AG20443 (cell line): ENCODE measurements at regions not wholly inside any gene's neighbourhood (a gene's known extent, or its start where the extent isn't known, plus 50 kb on each side); places are given as distances from the start of the nearest gene placed in this dataset.
"Not testable (repeated sequence)": the region's sequence is repeated elsewhere in the genome, so short reads cannot be mapped to it uniquely, and the experiment has no call there.

Experiments used
- DNase-seq: peaks from one replicate; pipeline ENCODE4 v3.0.0; 2012; ENCODE audit warnings: low spot score, mixed read lengths

- not testable (repeated sequence) for DNase-seq
Measured at GRCh38 chr5:39753747-39754146, 329.0 kb upstream of the DAB2 start.

GRCh38 chr5:39750661-39751060 is 325.9 kb upstream of the DAB2 start:
- no peak for DNase-seq

GRCh38 chr5:39742916-39743315 is 318.1 kb upstream of the DAB2 start:
- DNase-seq, result no peak

GRCh38 chr5:39740404-39740803 is 315.6 kb upstream of the DAB2 start:
- no peak for DNase-seq

- no peak for DNase-seq
Measured at GRCh38 chr5:39732166-39732565, 307.4 kb upstream of the DAB2 start.

- DNase-seq, result no peak
Measured at GRCh38 chr5:39730699-39731098, 305.9 kb upstream of the DAB2 start.

- DNase-seq, result no peak
Measured at GRCh38 chr5:39730006-39730405, 305.2 kb upstream of the DAB2 start.

- no peak for DNase-seq
Measured at GRCh38 chr5:39726467-39726866, 301.7 kb upstream of the DAB2 start.

- DNase-seq, result no peak
Measured at GRCh38 chr5:39721394-39721793, 296.6 kb upstream of the DAB2 start.

- DNase-seq, result no peak
Measured at GRCh38 chr5:39720136-39720535, 295.4 kb upstream of the DAB2 start.

- peak; percentile 12 for DNase-seq
Measured at GRCh38 chr5:39717176-39717897, 292.6 kb upstream of the DAB2 start.

- DNase-seq, result peak; percentile 18
Measured at GRCh38 chr5:39716532-39717028, 291.8 kb upstream of the DAB2 start.

- peak; percentile 50 for DNase-seq
Measured at GRCh38 chr5:39714036-39714698, 289.4 kb upstream of the DAB2 start.

- peak; percentile 20 for DNase-seq
Measured at GRCh38 chr5:39713250-39713916, 288.6 kb upstream of the DAB2 start.

- no peak for DNase-seq
Measured at GRCh38 chr5:39712316-39713249, 287.8 kb upstream of the DAB2 start.

- DNase-seq, result no peak
Measured at GRCh38 chr5:39711821-39712220, 287.0 kb upstream of the DAB2 start.

- no peak for DNase-seq
Measured at GRCh38 chr5:39709032-39709431, 284.3 kb upstream of the DAB2 start.

GRCh38 chr5:39702928-39703327 is 278.1 kb upstream of the DAB2 start:
- DNase-seq, result no peak

GRCh38 chr5:39700523-39700922 is 275.7 kb upstream of the DAB2 start:
- DNase-seq, result no peak

GRCh38 chr5:39698838-39699560 is 274.2 kb upstream of the DAB2 start:
- DNase-seq, result no peak

GRCh38 chr5:39697881-39698280 is 273.1 kb upstream of the DAB2 start:
- no peak for DNase-seq
